H1 (cell line): ENCODE measurements at regions not wholly inside any gene's neighbourhood (a gene's known extent, or its start where the extent isn't known, plus 50 kb on each side); places are given as distances from the start of the nearest gene placed in this dataset.

Experiments
- CREB1 ChIP-seq: IDR thresholded peaks from 2 replicates; pipeline ENCODE4 v1.6.1; 2012; ENCODE audit warnings: inconsistent platforms
- EP300 ChIP-seq, 2 experiments: IDR thresholded peaks; 1 replicate in 1 of 2; 2 replicates in 1 of 2; pipeline ENCODE4 v1.6.1; 2011 to 2012; ENCODE audit warnings: low read depth in 2 of 2, low read length in 2 of 2, mild to moderate bottlenecking in 2 of 2, borderline replicate concordance in 1 of 2, inconsistent platforms in 1 of 2, moderate library complexity in 1 of 2
- FOSL1 ChIP-seq: IDR thresholded peaks from 2 replicates; pipeline ENCODE4 v1.6.1; 2011; ENCODE audit warnings: mild to moderate bottlenecking, low read depth, low read length, moderate library complexity; ENCODE audit not compliant: insufficient read depth
- JUND ChIP-seq: IDR thresholded peaks from 2 replicates; pipeline ENCODE4 v1.6.1; 2011; ENCODE audit warnings: mild to moderate bottlenecking, improper control_type of control experiment, low read length
- SRF ChIP-seq: IDR thresholded peaks from 2 replicates; pipeline ENCODE4 v1.6.1; 2011; ENCODE audit warnings: mild to moderate bottlenecking, low read depth, low read length, moderate library complexity
- TF ChIP-seq, protein P1 (sequence below): fragments of 300-600 bp; sonication (generic); IDR thresholded peaks from 2 replicates; pipeline ENCODE4 v1.7.1; 2012; ENCODE audit warnings: low read length, moderate library complexity, mild to moderate bottlenecking, inconsistent platforms; ENCODE audit not compliant: insufficient replicate concordance
- TF ChIP-seq, protein P2 (sequence below): IDR thresholded peaks from 2 replicates; pipeline ENCODE4 v1.6.1; 2012; ENCODE audit warnings: inconsistent platforms

DNA sequence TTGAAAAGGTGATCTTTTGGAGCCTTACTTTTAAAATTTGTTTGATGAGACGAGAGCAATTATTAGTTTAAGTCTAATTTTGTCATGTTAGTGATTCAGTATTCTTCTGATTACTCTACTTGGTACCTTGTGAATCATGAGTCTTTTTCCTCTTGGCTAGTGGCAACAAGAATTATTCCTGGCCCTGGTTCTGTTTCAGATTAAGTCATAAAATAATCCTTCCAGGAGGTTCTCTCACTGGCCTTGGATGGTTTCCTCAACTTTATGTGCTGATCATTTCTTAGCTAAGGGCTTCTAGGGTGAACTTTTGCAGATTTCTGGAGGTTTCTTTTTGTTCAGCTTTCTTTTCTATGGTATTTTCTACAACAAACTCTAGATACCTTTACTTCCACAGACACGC is 741.8 kb upstream of the LUZP2 start (continued):
- TF ChIP-seq, protein P1, sequence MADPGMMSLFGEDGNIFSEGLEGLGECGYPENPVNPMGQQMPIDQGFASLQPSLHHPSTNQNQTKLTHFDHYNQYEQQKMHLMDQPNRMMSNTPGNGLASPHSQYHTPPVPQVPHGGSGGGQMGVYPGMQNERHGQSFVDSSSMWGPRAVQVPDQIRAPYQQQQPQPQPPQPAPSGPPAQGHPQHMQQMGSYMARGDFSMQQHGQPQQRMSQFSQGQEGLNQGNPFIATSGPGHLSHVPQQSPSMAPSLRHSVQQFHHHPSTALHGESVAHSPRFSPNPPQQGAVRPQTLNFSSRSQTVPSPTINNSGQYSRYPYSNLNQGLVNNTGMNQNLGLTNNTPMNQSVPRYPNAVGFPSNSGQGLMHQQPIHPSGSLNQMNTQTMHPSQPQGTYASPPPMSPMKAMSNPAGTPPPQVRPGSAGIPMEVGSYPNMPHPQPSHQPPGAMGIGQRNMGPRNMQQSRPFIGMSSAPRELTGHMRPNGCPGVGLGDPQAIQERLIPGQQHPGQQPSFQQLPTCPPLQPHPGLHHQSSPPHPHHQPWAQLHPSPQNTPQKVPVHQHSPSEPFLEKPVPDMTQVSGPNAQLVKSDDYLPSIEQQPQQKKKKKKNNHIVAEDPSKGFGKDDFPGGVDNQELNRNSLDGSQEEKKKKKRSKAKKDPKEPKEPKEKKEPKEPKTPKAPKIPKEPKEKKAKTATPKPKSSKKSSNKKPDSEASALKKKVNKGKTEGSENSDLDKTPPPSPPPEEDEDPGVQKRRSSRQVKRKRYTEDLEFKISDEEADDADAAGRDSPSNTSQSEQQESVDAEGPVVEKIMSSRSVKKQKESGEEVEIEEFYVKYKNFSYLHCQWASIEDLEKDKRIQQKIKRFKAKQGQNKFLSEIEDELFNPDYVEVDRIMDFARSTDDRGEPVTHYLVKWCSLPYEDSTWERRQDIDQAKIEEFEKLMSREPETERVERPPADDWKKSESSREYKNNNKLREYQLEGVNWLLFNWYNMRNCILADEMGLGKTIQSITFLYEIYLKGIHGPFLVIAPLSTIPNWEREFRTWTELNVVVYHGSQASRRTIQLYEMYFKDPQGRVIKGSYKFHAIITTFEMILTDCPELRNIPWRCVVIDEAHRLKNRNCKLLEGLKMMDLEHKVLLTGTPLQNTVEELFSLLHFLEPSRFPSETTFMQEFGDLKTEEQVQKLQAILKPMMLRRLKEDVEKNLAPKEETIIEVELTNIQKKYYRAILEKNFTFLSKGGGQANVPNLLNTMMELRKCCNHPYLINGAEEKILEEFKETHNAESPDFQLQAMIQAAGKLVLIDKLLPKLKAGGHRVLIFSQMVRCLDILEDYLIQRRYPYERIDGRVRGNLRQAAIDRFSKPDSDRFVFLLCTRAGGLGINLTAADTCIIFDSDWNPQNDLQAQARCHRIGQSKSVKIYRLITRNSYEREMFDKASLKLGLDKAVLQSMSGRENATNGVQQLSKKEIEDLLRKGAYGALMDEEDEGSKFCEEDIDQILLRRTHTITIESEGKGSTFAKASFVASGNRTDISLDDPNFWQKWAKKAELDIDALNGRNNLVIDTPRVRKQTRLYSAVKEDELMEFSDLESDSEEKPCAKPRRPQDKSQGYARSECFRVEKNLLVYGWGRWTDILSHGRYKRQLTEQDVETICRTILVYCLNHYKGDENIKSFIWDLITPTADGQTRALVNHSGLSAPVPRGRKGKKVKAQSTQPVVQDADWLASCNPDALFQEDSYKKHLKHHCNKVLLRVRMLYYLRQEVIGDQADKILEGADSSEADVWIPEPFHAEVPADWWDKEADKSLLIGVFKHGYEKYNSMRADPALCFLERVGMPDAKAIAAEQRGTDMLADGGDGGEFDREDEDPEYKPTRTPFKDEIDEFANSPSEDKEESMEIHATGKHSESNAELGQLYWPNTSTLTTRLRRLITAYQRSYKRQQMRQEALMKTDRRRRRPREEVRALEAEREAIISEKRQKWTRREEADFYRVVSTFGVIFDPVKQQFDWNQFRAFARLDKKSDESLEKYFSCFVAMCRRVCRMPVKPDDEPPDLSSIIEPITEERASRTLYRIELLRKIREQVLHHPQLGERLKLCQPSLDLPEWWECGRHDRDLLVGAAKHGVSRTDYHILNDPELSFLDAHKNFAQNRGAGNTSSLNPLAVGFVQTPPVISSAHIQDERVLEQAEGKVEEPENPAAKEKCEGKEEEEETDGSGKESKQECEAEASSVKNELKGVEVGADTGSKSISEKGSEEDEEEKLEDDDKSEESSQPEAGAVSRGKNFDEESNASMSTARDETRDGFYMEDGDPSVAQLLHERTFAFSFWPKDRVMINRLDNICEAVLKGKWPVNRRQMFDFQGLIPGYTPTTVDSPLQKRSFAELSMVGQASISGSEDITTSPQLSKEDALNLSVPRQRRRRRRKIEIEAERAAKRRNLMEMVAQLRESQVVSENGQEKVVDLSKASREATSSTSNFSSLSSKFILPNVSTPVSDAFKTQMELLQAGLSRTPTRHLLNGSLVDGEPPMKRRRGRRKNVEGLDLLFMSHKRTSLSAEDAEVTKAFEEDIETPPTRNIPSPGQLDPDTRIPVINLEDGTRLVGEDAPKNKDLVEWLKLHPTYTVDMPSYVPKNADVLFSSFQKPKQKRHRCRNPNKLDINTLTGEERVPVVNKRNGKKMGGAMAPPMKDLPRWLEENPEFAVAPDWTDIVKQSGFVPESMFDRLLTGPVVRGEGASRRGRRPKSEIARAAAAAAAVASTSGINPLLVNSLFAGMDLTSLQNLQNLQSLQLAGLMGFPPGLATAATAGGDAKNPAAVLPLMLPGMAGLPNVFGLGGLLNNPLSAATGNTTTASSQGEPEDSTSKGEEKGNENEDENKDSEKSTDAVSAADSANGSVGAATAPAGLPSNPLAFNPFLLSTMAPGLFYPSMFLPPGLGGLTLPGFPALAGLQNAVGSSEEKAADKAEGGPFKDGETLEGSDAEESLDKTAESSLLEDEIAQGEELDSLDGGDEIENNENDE = no peak
- TF ChIP-seq EP300 (IDR thresholded peaks at IDR 0.05; ENCODE audit: borderline replicate concordance in 1 of 2, low read depth in 2 of 2, low read length in 2 of 2) (no peak), FOSL1 (no peak), CREB1 (no peak), JUND (no peak), SRF (no peak)
- TF ChIP-seq, protein P2, sequence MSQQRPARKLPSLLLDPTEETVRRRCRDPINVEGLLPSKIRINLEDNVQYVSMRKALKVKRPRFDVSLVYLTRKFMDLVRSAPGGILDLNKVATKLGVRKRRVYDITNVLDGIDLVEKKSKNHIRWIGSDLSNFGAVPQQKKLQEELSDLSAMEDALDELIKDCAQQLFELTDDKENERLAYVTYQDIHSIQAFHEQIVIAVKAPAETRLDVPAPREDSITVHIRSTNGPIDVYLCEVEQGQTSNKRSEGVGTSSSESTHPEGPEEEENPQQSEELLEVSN = no peak
